ENCODE measurements at regions not wholly inside any gene's neighbourhood (a gene's known extent, or its start where the extent isn't known, plus 50 kb on each side); places are given as distances from the start of the nearest gene placed in this dataset.

GRCh38 chr9:86634501-86634900 lies 280.3 kb upstream of the TUT7 start:
- H4K20me1 ChIP-seq (ENCODE audit: control insufficient read depth, insufficient read depth, low read length, poor library complexity, severe bottlenecking) = no peaks in the 10 kb centered on the region
- Mint-ChIP-seq H3K27ac (no peak overlapping the region), H3K4me1 (no peaks in the 10 kb centered on the region), H3K4me3 (no peak overlapping the region), H3K9me3 (ENCODE audit: insufficient read depth) (no peaks in the 10 kb centered on the region), H3K27me3 (peaks cover 27% of the 10 kb centered on the region)
- 67% methylated on average over 1 of the region's 1 CpG for WGBS (ENCODE audit: insufficient coverage)
- peaks cover 0 to 6% (median 0%) of the 10 kb centered on the region in 3 donors for H3K9me3 ChIP-seq (ENCODE audit: control extremely low read depth in 1 of 3, control insufficient read depth in 2 of 3, insufficient read depth in 1 of 3, low read length in 2 of 3)
- ATAC-seq (ENCODE audit: low read depth) (no peak), DNase-seq (no peak)
- TF ChIP-seq CTCF (IDR thresholded peaks at IDR 0.05) (no peak), EZH2 (IDR thresholded peaks at IDR 0.05; ENCODE audit: borderline replicate concordance, insufficient read depth, low read depth, low read length, poor library complexity, severe bottlenecking) (no peak)
- peaks cover 0 to 3% (median 0%) of the 10 kb centered on the region in 4 experiments for H3K27me3 ChIP-seq (replicated peaks in 1 of 4; ENCODE audit: control extremely low read depth in 1 of 4, control insufficient read depth in 3 of 4, insufficient read depth in 4 of 4, low read length in 3 of 4)
- no peak overlapping the region for H3K9ac ChIP-seq (ENCODE audit: low read length)
- H3K79me2 ChIP-seq (ENCODE audit: control insufficient read depth, insufficient read depth, low read length) = no peaks in the 10 kb centered on the region
- H2AFZ ChIP-seq (ENCODE audit: insufficient read depth, low read depth, low read length, poor library complexity, severe bottlenecking) = no peak overlapping the region
- no peaks in the 10 kb centered on the region for H3K36me3 ChIP-seq (replicated peaks in 1 of 2; ENCODE audit: control extremely low read depth in 1 of 2, control insufficient read depth in 1 of 2, extremely low read depth in 1 of 2, insufficient read depth in 2 of 2, low read length in 1 of 2)
- intact Hi-C loops (cut with micrococcal nuclease) = no loop called here
- no peaks in the 10 kb centered on the region for H3K4me1 ChIP-seq (ENCODE audit: control insufficient read depth in 2 of 2, insufficient read depth in 2 of 2, low read length in 2 of 2)
- H3K27ac ChIP-seq (ENCODE audit: low read length in 2 of 2) = no peak overlapping the region
- POLR2A ChIA-PET = no interaction called here
- H3K4me3 ChIP-seq (ENCODE audit: control extremely low read depth in 1 of 5, extremely low read depth in 1 of 5, insufficient read depth in 1 of 5, low read depth in 2 of 5, low read length in 4 of 5) = no peak overlapping the region
- H3K4me2 ChIP-seq (replicated peaks; ENCODE audit: low read depth, low read length, poor library complexity, severe bottlenecking) = no peak overlapping the region
- CTCF ChIA-PET = no interaction called here

GRCh38 chr9:86633945-86634344 lies 279.7 kb upstream of the TUT7 start:
- H3K27me3 Mint-ChIP-seq = peaks cover 27% of the 10 kb centered on the region
- CTCF ChIA-PET = no interaction called here
- no peak overlapping the region for H3K9ac ChIP-seq (ENCODE audit: low read length)
- H3K4me1 ChIP-seq (ENCODE audit: control insufficient read depth in 2 of 2, insufficient read depth in 2 of 2, low read length in 2 of 2) = no peaks in the 10 kb centered on the region
- DNase-seq (no peak), ATAC-seq (ENCODE audit: low read depth) (no peak)
- H3K4me2 ChIP-seq (replicated peaks; ENCODE audit: low read depth, low read length, poor library complexity, severe bottlenecking) = no peak overlapping the region
- H3K27me3 ChIP-seq (replicated peaks in 1 of 4; ENCODE audit: control extremely low read depth in 1 of 4, control insufficient read depth in 3 of 4, insufficient read depth in 4 of 4, low read length in 3 of 4) = peaks cover 0 to 3% (median 0%) of the 10 kb centered on the region in 4 experiments
- H3K9me3 Mint-ChIP-seq (ENCODE audit: insufficient read depth) = no peaks in the 10 kb centered on the region
- no peaks in the 10 kb centered on the region for H3K79me2 ChIP-seq (ENCODE audit: control insufficient read depth, insufficient read depth, low read length)
- no peak overlapping the region for H3K4me3 Mint-ChIP-seq
- no peaks in the 10 kb centered on the region for H3K4me1 Mint-ChIP-seq
- POLR2A ChIA-PET = no interaction called here
- no peaks in the 10 kb centered on the region for H4K20me1 ChIP-seq (ENCODE audit: control insufficient read depth, insufficient read depth, low read length, poor library complexity, severe bottlenecking)
- no peaks in the 10 kb centered on the region for H3K36me3 ChIP-seq (replicated peaks in 1 of 2; ENCODE audit: control extremely low read depth in 1 of 2, control insufficient read depth in 1 of 2, extremely low read depth in 1 of 2, insufficient read depth in 2 of 2, low read length in 1 of 2)
- no peak overlapping the region for H3K4me3 ChIP-seq (ENCODE audit: control extremely low read depth in 1 of 5, extremely low read depth in 1 of 5, insufficient read depth in 1 of 5, low read depth in 2 of 5, low read length in 4 of 5)
- TF ChIP-seq EZH2 (IDR thresholded peaks at IDR 0.05; ENCODE audit: borderline replicate concordance, insufficient read depth, low read depth, low read length, poor library complexity, severe bottlenecking) = no peak
- TF ChIP-seq CTCF (IDR thresholded peaks at IDR 0.05) = no peak
- intact Hi-C loops (cut with micrococcal nuclease) = no loop called here
- whole genome bisulfite sequencing (ENCODE audit: insufficient coverage) = 76% methylated on average over 3 of the region's 3 CpGs
- H3K27ac ChIP-seq (ENCODE audit: low read length in 2 of 2) = no peak overlapping the region
- H3K9me3 ChIP-seq (ENCODE audit: control extremely low read depth in 1 of 3, control insufficient read depth in 2 of 3, insufficient read depth in 1 of 3, low read length in 2 of 3) = peaks cover 0 to 6% (median 0%) of the 10 kb centered on the region in 3 donors
- H3K27ac Mint-ChIP-seq = no peak overlapping the region
- no peak overlapping the region for H2AFZ ChIP-seq (ENCODE audit: insufficient read depth, low read depth, low read length, poor library complexity, severe bottlenecking)
